ENCODE measurements at regions not wholly inside any gene's neighbourhood (a gene's known extent, or its start where the extent isn't known, plus 50 kb on each side); places are given as distances from the start of the nearest gene placed in this dataset.

DNA sequence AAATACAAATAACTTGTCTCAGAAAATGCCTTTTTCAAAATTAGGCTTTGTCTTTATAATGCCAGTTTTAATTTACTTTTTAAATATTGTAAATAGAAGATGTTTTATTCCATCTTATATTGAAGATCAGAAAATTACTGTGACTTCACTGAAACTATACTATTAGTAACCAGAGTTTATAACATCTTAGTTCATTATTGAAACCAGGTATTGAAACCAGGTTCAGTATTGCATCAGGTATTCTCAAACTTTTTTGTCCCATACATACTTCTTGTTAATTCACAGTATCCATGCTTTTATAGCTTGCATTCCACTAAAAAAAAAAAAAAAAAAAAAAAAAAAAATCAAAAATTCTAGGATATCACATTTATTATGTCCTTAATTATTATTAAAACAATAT, 227.5 kb downstream of the GXYLT1 start:
- TF ChIP-seq POLR2A (IDR thresholded peaks at IDR 0.05) = no peak
- TF ChIP-seq, protein P1, sequence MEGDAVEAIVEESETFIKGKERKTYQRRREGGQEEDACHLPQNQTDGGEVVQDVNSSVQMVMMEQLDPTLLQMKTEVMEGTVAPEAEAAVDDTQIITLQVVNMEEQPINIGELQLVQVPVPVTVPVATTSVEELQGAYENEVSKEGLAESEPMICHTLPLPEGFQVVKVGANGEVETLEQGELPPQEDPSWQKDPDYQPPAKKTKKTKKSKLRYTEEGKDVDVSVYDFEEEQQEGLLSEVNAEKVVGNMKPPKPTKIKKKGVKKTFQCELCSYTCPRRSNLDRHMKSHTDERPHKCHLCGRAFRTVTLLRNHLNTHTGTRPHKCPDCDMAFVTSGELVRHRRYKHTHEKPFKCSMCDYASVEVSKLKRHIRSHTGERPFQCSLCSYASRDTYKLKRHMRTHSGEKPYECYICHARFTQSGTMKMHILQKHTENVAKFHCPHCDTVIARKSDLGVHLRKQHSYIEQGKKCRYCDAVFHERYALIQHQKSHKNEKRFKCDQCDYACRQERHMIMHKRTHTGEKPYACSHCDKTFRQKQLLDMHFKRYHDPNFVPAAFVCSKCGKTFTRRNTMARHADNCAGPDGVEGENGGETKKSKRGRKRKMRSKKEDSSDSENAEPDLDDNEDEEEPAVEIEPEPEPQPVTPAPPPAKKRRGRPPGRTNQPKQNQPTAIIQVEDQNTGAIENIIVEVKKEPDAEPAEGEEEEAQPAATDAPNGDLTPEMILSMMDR (IDR thresholded peaks at IDR 0.05) = no peak
- TF ChIP-seq POLR2AphosphoS5 (IDR thresholded peaks at IDR 0.05) = no peak
- no peak for TF ChIP-seq EP300 (IDR thresholded peaks at IDR 0.05)

Data from gastroesophageal sphincter (tissue), 3 donors.